HG03280 (cell line): ENCODE measurements at regions not wholly inside any gene's neighbourhood (a gene's known extent, or its start where the extent isn't known, plus 50 kb on each side); places are given as distances from the start of the nearest gene placed in this dataset.

Experiments
- ATAC-seq: cut with Tn5 transposase; IDR thresholded peaks from one replicate; pipeline ENCODE4 v1.9.1; 2021; ENCODE audit warnings: mild to moderate bottlenecking, moderate library complexity; ENCODE audit not compliant: unreplicated experiment

- no peak for ATAC-seq
These were observed 792.9 kb upstream of the GHITM start for GRCh38 chr10:83346266-83346910.

GRCh38 chr10:83352588-83352987 lies 786.7 kb upstream of the GHITM start:
- ATAC-seq: no peak

DNA sequence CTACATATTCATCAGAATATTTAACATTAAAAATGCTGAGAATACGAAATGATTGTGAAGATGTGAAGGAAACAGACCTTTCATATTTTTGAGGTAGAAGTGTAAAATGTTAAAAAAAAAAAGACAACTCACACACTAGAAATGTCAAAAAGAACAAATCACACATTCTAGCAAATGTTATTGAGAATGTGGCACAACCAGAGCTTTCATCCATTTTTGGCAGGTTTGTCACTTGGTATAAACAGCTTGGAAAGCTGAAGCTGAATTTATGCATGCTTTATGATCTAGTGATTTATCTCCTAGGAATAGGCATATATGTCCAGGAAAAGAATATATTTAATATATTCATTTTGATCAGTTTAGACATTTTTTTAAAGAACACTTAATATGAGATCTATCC lies 784.9 kb upstream of the GHITM start:
- ATAC-seq: no peak

DNA sequence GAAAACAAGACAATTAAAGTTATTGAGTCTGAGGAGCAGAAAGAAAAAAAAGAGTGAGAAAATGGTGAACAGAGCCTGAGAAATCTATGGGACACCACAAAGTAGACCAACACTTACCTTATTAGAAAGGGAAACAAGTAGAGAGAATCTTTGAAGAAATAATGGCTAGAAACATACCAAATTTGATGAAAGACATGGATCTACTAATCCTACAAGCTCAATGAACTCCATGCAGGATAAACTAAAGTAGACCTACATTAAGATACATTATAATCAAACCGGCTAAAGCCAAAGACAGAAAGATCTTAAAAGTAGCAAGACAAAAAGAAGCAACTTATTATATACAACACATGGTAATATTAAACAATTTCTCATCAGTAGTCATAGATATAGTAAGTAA lies 782.3 kb upstream of the GHITM start:
- ATAC-seq: no peak

GRCh38 chr10:83357627-83358026 lies 781.7 kb upstream of the GHITM start:
- ATAC-seq: no peak

- no peak for ATAC-seq
These were observed 772.3 kb upstream of the GHITM start for GRCh38 chr10:83367036-83367435.

DNA sequence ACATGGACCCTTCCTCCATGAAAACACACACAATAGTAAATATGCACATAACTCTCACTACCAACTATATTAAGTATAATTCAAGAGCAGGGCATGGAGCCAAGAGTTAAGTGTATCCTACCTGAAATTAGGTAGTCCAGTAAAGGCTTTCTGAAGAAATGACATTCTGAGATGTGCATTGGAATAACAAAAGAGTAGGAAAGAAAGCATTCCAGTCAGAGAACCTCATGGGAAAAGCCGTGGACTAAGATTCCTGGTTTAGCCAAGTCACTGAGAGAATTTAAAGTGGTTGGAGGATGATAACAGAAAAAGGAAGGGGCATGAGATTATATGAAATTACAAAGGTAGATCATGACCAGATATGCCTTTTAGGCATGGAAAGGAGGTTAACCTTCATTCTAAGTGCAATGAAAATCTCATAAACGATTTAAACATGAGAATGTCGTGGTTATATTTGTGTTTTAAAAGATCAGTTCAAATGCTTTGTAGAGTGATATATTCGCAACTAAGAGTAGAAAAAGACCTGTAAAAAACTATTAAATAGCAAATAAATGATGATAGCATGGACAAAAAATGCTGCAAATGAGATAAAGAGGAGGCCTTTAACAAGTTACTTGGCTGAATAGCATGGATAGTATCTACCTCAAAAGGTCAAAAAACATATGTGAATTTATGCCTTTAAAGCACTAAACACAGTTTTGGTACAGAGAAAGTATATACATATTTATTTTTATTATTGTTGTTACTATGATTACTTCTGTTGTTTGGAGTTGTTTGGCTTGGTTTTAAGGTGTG lies 767.4 kb upstream of the GHITM start:
- ATAC-seq: no peak

GRCh38 chr10:83372646-83373045 lies 766.7 kb upstream of the GHITM start:
- no peak for ATAC-seq

DNA sequence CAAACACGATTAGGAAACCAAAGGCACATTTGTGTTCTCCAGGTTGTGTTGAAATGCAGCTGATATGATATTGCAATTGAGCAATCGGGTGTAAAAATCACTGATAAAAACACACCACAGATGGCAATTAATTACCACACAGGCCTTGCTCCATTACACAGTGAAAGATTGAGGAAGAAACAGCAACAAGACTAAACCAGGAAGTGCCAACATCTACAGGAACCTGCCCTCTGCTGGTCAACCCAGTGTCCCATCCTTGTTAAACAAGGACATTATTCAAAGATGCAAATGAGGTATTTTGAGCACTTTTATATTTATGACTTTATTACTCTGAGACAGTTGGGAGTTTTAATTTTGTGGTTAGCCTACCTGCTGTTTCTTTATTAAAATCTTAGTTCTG lies 765.6 kb upstream of the GHITM start:
- no peak for ATAC-seq

DNA sequence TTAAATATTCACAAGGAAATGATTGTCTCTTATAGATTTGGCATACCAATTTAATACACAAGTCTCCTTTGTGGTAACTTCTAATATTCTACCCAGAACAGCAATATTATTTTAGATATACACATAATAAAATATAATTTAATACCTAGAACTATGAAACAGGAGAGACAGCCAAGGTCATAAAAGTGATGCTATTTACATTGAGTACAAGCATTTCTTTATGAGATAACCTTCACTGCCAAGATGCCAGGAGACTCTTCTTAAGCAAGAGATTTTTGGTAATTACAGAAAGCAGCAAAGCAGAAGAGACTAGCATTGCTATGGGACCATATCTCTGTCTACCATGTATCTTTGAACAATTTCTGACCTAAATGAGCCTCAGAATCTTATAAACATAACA lies 764.6 kb upstream of the GHITM start:
- no peak for ATAC-seq

DNA sequence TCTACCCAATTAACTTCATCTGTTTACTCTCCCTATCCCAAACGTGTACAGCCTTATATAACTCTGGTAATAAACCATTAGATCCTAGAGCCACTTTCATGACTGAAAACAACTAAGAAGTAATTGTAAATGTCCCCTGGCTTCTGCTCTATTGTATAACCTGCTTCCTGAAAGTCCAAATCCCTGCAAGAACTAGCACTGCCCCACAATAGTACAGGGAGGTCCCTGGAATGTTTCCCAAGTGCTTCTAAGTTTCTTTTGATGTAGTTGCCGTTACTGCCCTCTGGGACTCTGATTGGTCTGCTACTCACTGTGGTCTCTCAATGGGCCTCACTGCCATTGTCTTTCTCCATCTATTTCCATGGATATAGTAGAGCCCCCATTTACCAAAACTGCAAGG lies 764.0 kb upstream of the GHITM start:
- no peak for ATAC-seq

- no peak for ATAC-seq
These were observed 741.5 kb upstream of the GHITM start for GRCh38 chr10:83397806-83398205.

DNA sequence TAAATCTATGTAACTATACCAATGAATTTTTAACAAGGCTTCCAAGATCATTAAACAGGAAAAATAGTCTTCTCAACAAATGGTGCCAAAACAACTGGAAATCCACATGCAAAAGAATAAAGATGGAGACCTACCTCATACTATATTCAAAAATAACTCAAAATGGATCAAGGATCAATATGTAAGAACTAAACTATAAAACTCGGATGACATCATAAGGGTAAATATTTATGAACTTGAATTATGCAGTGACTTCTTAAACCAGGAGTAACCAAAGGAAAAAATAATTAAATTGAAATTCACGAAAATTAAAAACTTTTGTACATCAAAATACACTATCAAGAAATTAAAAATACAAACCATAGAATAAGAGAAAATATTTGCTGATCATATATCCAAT lies 728.7 kb upstream of the GHITM start:
- no peak for ATAC-seq

GRCh38 chr10:83425306-83425705 lies 714.0 kb upstream of the GHITM start:
- no peak for ATAC-seq

DNA sequence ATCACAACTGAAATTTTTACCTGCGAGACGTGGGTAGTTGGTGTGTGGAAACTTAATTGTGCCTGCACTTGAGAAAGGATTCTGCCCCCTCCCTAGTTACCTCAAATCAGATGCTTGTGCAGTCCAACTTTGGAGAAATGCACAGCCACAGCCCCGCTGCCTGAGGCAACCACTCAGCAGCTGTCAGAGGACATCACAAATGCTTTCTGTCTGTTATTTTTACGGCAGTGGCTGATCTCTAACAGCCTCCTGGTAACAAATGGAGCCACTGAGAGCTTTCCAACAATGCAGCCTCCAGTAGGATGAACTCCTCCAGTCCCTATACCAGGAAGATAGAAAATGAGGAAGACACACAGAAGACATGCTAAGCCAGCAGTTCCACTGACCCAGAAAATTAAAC lies 712.2 kb upstream of the GHITM start:
- no peak for ATAC-seq

GRCh38 chr10:83432261-83433045 lies 706.9 kb upstream of the GHITM start:
- no peak for ATAC-seq

GRCh38 chr10:83433705-83434104 lies 705.6 kb upstream of the GHITM start:
- no peak for ATAC-seq

DNA sequence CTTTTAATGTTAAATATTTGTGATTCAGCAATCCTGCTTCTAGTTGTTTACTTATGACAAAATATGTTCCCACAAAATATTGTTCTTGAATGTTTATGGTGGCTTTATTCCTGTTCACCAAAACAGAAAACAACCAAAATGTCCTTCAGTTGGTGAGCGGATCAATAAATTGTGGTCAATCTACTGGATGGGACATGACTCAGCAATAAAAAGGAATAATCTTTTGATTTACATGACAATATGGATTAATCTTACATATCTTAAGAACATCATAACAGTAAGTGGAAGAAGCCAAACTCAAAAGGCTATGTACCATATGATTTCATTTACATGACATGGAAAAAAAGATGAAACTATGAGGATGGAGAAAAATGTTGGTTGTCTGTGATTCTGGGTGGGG lies 691.3 kb upstream of the GHITM start:
- no peak for ATAC-seq

GRCh38 chr10:83458611-83459010 lies 680.7 kb upstream of the GHITM start:
- ATAC-seq: no peak

DNA sequence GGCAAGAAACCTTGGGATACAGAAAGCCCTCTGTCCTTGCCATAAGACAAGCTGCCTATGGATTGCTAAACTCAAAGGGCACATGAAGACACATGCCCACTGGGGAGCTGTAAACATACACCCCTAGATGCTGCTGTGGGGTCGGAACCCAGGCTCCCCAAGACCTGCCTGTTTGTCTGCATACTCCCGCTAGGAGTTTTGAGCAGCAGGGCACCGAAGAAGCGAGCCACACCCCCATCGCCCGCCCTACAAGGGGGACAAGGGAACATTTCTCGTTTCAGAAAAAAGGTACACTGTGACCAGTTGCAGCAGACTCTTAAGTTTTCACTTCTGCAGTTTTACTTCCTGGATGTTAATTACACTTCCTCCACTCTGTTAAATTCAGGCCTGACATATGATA lies 680.2 kb upstream of the GHITM start:
- ATAC-seq: no peak

GRCh38 chr10:83469728-83470331 lies 669.5 kb upstream of the GHITM start:
- no peak for ATAC-seq

- ATAC-seq: no peak
These were observed 663.1 kb upstream of the GHITM start for GRCh38 chr10:83476211-83476610.
